LoVo (cell line): ENCODE measurements at regions not wholly inside any gene's neighbourhood (a gene's known extent, or its start where the extent isn't known, plus 50 kb on each side); places are given as distances from the start of the nearest gene placed in this dataset.

ENCODE experiments used
- DNase-seq: peaks from one replicate; pipeline ENCODE4 v3.0.0-alpha.2; 2016; ENCODE audit warnings: low spot score

GRCh38 chr3:174776636-174777035 is 82.5 kb upstream of the NAALADL2 start:
- DNase-seq: no peak

- DNase-seq: no peak
Measured at GRCh38 chr3:174777813-174778212, 81.3 kb upstream of the NAALADL2 start.

GRCh38 chr3:174783502-174783901 is 75.6 kb upstream of the NAALADL2 start:
- DNase-seq: no peak

GRCh38 chr3:174784206-174784934 is 74.8 kb upstream of the NAALADL2 start:
- no peak for DNase-seq

- no peak for DNase-seq
Measured at GRCh38 chr3:174786825-174787224, 72.3 kb upstream of the NAALADL2 start.

- DNase-seq: no peak
Measured at GRCh38 chr3:174791161-174791560, 68.0 kb upstream of the NAALADL2 start.

- DNase-seq: no peak
Measured at GRCh38 chr3:174792864-174793263, 66.3 kb upstream of the NAALADL2 start.
